Fibroblast of pulmonary artery (primary cell): ENCODE measurements at regions not wholly inside any gene's neighbourhood (a gene's known extent, or its start where the extent isn't known, plus 50 kb on each side); places are given as distances from the start of the nearest gene placed in this dataset.

Experiments
- DNase-seq: peaks from one replicate; pipeline ENCODE4 v3.0.0-alpha.2; 2010; ENCODE audit warnings: low read depth
- H3K4me3 ChIP-seq: replicated peaks from 2 replicates; pipeline ENCODE4 v1.5.1; 2011; ENCODE audit warnings: low read depth, mild to moderate bottlenecking, control low read depth, low read length, moderate library complexity
- CTCF ChIP-seq: IDR thresholded peaks from 2 replicates; pipeline ENCODE4 v1.5.1; 2011; ENCODE audit warnings: mild to moderate bottlenecking, control low read depth, low read length, inconsistent platforms; ENCODE audit errors: missing control alignments

- DNase-seq, result no peak
- TF ChIP-seq CTCF, result no peak
- no peak overlapping the region for H3K4me3 ChIP-seq
Measured at GRCh38 chr6:92169506-92169905, 1249.9 kb downstream of the EPHA7 start.

- DNase-seq, result no peak
- no peak overlapping the region for H3K4me3 ChIP-seq
- TF ChIP-seq CTCF, result no peak
Measured at GRCh38 chr6:92166666-92167065, 1252.7 kb downstream of the EPHA7 start.

DNA sequence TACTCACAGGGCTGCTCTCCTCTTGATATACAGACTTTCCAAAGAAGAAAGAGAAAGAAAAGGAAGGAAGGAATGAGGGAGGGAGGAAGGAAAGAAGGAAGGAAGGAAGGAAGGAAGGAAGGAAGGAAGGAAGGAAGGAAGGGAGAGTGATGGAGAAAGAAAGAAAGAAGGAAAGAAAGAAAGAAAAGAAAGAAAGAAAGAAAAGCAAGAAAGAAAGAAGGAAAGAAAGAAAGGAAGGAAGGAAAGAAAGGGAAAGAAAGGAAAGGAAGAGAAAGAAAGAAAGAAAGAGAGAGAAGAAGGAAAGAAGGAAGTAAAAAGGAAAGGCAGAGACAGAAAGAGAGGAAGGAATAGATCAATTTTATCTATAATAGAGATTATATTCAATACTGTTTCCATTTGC is 1257.4 kb downstream of the EPHA7 start:
- no peak for TF ChIP-seq CTCF
- H3K4me3 ChIP-seq, result no peak overlapping the region
- no peak for DNase-seq

DNA sequence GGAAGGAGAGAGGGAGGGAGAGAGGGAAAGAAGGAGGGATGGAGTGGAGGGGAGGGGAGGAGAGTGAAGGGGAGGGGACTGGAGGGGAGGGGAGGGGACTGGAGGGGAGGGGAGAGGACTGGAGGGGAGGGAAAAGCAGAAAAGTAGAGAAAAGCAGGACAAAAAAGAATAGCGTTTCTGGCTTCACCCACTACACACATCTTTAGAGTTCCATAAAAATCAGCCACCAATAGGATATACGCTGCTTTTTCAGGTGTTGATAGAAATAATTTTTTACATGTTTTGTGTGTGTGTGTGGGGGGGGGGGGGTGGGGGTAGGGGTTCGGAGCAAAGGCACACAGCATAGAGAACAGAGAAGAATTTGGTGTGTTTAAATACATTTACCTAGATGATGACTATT is 1259.1 kb downstream of the EPHA7 start:
- no peak for DNase-seq
- TF ChIP-seq CTCF, result no peak
- no peak overlapping the region for H3K4me3 ChIP-seq

DNA sequence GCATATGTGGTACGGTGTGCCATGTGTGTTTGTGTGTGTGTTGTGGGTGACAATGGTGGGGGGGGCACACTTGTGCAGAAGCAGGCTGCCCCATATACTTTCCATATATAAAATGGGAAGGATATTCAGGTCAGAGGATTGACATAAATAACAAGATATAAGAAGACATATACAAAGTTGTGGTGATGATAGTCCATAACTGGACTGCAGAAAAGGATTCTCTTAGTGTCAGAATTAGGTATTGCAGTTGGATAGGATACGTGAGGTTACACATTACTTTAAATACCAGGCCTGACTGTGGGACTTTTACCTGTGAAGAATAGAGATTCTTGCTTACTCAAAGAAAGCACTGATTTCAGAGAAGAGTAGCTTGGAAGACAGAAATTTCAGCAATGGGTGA is 1260.3 kb downstream of the EPHA7 start:
- no peak for DNase-seq
- no peak for TF ChIP-seq CTCF
- H3K4me3 ChIP-seq, result no peak overlapping the region

GRCh38 chr6:92150553-92150952 is 1268.8 kb downstream of the EPHA7 start:
- no peak for TF ChIP-seq CTCF
- DNase-seq, result no peak

GRCh38 chr6:92147246-92147645 is 1272.1 kb downstream of the EPHA7 start:
- no peak overlapping the region for H3K4me3 ChIP-seq
- DNase-seq, result no peak
- no peak for TF ChIP-seq CTCF

More at GRCh38 chr6:92150553-92150952, 1268.8 kb downstream of the EPHA7 start:
- no peak overlapping the region for H3K4me3 ChIP-seq
